Tibial artery (tissue), 4 donors: ENCODE measurements at regions not wholly inside any gene's neighbourhood (a gene's known extent, or its start where the extent isn't known, plus 50 kb on each side); places are given as distances from the start of the nearest gene placed in this dataset.

Experiments used
- DNase-seq, 2 donors: peaks; one replicate each; pipeline ENCODE4 v3.0.0-alpha.2; 2019
- H3K27ac ChIP-seq, 2 donors: fragments of 200-600 bp; sonication (generic) in 1 of 2; 1 replicate in 1 of 2; 2 replicates in 1 of 2; pipeline ENCODE4 v1.5.1; 2018 to 2019; ENCODE audit warnings: mild to moderate bottlenecking in 1 of 2
- H3K27me3 ChIP-seq, 2 donors: fragments of 200-600 bp; sonication (generic) in 1 of 2; one replicate each; pipeline versions ENCODE4 v1.5.1 to v1.6.0; 2016 to 2019
- H3K36me3 ChIP-seq, 3 donors: fragments of 200-600 bp; sonication (generic) in 2 of 3; one replicate each; pipeline ENCODE4 v1.5.1; 2016 to 2019; ENCODE audit warnings: mild to moderate bottlenecking in 2 of 3
- H3K4me1 ChIP-seq, 4 donors: fragments of 200-600 bp; sonication (generic) in 2 of 4; 1 replicate in 3 of 4; 2 replicates in 1 of 4; pipeline ENCODE4 v1.5.1; 2016 to 2019
- H3K4me3 ChIP-seq, 2 donors: fragments of 200-600 bp; sonication (generic) in 1 of 2; 1 replicate in 1 of 2; 2 replicates in 1 of 2; pipeline ENCODE4 v1.5.1; 2018 to 2019; ENCODE audit warnings: mild to moderate bottlenecking in 2 of 2
- H3K9me3 ChIP-seq, 3 donors: fragments of 200-600 bp; sonication (generic) in 1 of 3; one replicate each; pipeline ENCODE4 v1.5.1; 2016 to 2019
- intact Hi-C: fragments of 100-400 bp; cut with DNase I; formaldehyde crosslinking; loops from one replicate; pipeline ENCODE4 v1.15.0; 2023; ENCODE audit warnings: low total_unique reads
- TF ChIP-seq, protein P1 (sequence below), 2 experiments: fragments of 200-600 bp in 1 of 2; fragments of 450-650 bp in 1 of 2; IDR thresholded peaks; one replicate each; pipeline ENCODE4 v1.5.1; 2017 to 2019; ENCODE audit warnings: antibody characterized with exemption in 2 of 2, mild to moderate bottlenecking in 1 of 2, moderate library complexity in 1 of 2

DNA sequence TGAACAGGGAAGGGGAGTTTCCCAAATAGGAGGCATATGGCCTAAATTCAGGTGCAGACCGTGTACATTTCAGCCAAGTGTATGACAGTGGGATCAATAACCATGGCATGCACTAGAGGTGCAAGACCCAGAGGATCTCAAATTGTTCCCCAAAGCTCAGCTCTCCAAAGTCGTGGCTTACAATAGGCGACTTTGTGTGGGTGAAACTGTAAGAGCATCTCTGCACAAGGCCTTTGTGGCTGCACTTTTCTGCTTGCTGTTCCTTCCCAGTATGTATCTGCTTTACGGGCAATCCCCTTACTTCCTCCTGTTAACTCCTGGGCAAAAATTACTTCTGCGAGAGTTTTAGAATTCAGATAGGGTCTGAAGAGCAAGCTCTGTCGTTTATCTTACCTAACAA is 518.3 kb upstream of the ZFP42 start:
- Histone ChIP-seq H3K4me3 (no peak overlapping the region), H3K4me1 (peaks cover 0 to 62% (median 32%) of the 10 kb centered on the region in 4 donors), H3K27ac (peak overlapping the region; percentile 42 to 71), H3K9me3 (no peaks in the 10 kb centered on the region), H3K36me3 (no peaks in the 10 kb centered on the region), H3K27me3 (no peaks in the 10 kb centered on the region)
- DNase-seq, result no peak
- intact Hi-C loops, result no loop called here
- TF ChIP-seq, protein P1, sequence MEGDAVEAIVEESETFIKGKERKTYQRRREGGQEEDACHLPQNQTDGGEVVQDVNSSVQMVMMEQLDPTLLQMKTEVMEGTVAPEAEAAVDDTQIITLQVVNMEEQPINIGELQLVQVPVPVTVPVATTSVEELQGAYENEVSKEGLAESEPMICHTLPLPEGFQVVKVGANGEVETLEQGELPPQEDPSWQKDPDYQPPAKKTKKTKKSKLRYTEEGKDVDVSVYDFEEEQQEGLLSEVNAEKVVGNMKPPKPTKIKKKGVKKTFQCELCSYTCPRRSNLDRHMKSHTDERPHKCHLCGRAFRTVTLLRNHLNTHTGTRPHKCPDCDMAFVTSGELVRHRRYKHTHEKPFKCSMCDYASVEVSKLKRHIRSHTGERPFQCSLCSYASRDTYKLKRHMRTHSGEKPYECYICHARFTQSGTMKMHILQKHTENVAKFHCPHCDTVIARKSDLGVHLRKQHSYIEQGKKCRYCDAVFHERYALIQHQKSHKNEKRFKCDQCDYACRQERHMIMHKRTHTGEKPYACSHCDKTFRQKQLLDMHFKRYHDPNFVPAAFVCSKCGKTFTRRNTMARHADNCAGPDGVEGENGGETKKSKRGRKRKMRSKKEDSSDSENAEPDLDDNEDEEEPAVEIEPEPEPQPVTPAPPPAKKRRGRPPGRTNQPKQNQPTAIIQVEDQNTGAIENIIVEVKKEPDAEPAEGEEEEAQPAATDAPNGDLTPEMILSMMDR (IDR thresholded peaks at IDR 0.05), result no peak

GRCh38 chr4:187478292-187479140 is 517.1 kb upstream of the ZFP42 start:
- H3K9me3 ChIP-seq, result no peaks in the 10 kb centered on the region
- peaks cover 0 to 62% (median 32%) of the 10 kb centered on the region in 4 donors for H3K4me1 ChIP-seq
- peak overlapping the region in 1 of 2 donors; percentile 2 for H3K4me3 ChIP-seq
- H3K27ac ChIP-seq, result peak overlapping the region; percentile 48 to 71
- peak in 1 of 2 donors; percentile 40 for DNase-seq
- intact Hi-C loops, result no loop called here
- TF ChIP-seq, protein P1 (IDR thresholded peaks at IDR 0.05), result no peak
- no peaks in the 10 kb centered on the region for H3K27me3 ChIP-seq
- no peaks in the 10 kb centered on the region for H3K36me3 ChIP-seq

DNA sequence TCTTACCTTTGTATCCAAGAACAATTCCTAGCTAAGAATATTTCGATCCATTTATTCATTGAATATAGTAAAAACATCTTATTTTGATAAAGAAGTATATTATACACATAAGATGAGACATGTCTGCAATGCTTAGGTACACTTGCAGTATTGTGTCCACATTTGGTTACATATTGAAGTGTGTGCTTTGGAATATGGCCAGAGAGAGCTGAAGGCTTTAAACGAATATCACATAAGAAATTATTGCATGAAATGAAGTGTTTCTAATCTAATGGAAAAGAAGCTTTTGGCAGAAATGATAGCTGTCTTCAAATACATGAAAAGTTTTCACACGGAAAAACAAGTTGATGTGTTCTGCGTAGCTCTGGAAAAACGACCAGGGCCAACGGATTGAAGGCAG is 516.1 kb upstream of the ZFP42 start:
- Histone ChIP-seq H3K36me3 (no peaks in the 10 kb centered on the region), H3K27me3 (no peaks in the 10 kb centered on the region), H3K4me1 (peaks cover 0 to 62% (median 32%) of the 10 kb centered on the region in 4 donors), H3K9me3 (no peaks in the 10 kb centered on the region), H3K4me3 (no peak overlapping the region), H3K27ac (peak overlapping the region; percentile 48 to 71)
- no peak for DNase-seq
- intact Hi-C loops, result no loop called here
- TF ChIP-seq, protein P1 (IDR thresholded peaks at IDR 0.05), result no peak

DNA sequence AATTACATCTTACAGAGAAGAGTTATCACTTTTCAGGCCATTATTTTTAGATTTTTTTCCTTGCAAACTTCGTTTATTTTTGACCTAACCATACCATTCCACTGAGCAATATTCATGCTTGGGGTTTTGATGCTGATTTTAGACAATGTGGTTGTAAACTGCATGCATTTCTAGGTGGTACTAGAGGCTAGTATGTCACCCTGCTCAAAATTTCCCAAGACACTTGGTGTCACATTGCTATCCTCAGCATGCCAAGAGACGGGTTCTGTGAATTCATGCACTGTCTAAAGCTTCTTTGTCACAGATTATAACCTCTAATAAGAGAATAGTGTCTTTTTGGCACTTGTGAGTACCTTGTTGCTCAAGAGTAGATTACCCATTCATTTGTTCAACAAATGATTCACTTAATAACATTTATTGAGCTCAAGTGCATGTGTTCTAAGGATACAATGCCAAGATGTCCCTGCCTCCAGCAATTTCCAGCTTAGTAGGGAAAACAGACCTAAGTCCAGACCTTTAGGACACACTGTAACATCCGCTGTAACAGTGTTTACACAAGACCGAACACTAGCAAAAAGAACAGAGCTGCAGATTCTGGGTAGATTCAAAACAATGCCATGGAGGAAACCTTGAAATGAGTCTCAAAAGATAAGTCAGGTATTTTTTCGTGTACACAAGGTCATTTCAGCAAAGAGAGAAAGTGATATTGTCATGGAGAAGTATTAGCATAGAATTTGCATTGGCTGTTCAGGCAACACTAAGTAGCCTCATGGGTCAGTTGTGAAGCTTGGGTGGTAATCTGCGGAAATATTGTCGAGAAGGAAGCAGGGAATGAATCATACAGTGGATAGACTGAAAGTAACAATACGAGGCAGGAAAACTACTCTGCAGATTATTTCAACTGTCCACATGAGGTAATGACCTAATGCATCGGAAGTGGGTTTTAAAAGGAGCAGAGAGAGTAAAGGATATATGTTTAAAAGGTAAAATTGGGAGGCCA is 515.1 kb upstream of the ZFP42 start:
- H3K9me3 ChIP-seq, result no peaks in the 10 kb centered on the region
- DNase-seq, result peak in 1 of 2 donors; percentile 60
- H3K4me3 ChIP-seq, result peak overlapping the region; percentile 6 to 9
- H3K27me3 ChIP-seq, result no peaks in the 10 kb centered on the region
- TF ChIP-seq, protein P1 (IDR thresholded peaks at IDR 0.05), result no peak
- peaks cover 0 to 61% (median 32%) of the 10 kb centered on the region in 4 donors for H3K4me1 ChIP-seq
- H3K27ac ChIP-seq, result peak overlapping the region; percentile 31 to 71
- intact Hi-C loops, result no loop called here
- H3K36me3 ChIP-seq, result no peaks in the 10 kb centered on the region

DNA sequence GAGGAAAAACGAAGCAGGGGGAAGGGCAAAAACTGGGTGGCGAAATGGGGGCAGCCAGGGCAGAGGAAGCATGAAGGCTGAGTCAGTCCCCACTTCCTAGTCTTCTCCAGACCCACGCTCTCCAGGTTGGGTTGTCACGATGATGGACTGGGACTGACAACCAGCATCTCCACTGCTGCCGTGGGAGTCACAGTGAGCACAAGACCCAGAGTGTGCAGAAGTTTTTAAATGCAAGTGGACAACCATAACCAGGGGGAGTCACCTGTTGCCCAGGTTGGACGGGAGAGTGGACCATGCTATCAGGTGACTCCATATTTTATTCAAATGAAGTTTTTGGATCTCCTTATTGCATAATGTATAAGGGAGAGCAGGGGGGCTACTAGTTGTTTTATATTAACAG is 511.4 kb upstream of the ZFP42 start:
- TF ChIP-seq, protein P1 (IDR thresholded peaks at IDR 0.05), result no peak
- Histone ChIP-seq H3K27me3 (no peaks in the 10 kb centered on the region), H3K27ac (no peak overlapping the region), H3K4me3 (no peak overlapping the region), H3K9me3 (no peaks in the 10 kb centered on the region), H3K4me1 (peaks cover 0 to 28% (median 20%) of the 10 kb centered on the region in 4 donors), H3K36me3 (no peaks in the 10 kb centered on the region)
- DNase-seq, result no peak
- intact Hi-C loops, result no loop called here
